H9 (cell line): ENCODE measurements at regions not wholly inside any gene's neighbourhood (a gene's known extent, or its start where the extent isn't known, plus 50 kb on each side); places are given as distances from the start of the nearest gene placed in this dataset.

Experiments
- DNase-seq: peaks from one replicate; pipeline ENCODE4 v3.0.0-alpha.2; 2017
- H2AFZ ChIP-seq: one replicate; pipeline ENCODE4 v1.6.1; 2013; ENCODE audit warnings: mild to moderate bottlenecking, low read length, control low read depth, moderate library complexity
- H2AK5ac ChIP-seq: 2 replicates; pipeline ENCODE4 v1.6.1; 2013; ENCODE audit warnings: low read length, control low read depth, mixed read lengths; ENCODE audit not compliant: insufficient read length
- H2BK120ac ChIP-seq: one replicate; pipeline ENCODE4 v1.6.1; 2013; ENCODE audit warnings: low read depth, mild to moderate bottlenecking, low read length, control low read depth, inconsistent platforms; ENCODE audit not compliant: poor library complexity, severe bottlenecking
- H2BK12ac ChIP-seq: 2 replicates; pipeline ENCODE4 v1.6.1; 2013; ENCODE audit warnings: low read length, control low read depth, mixed read lengths, low read depth; ENCODE audit not compliant: insufficient read length
- H2BK15ac ChIP-seq: 2 replicates; pipeline ENCODE4 v1.6.1; 2013; ENCODE audit warnings: low read depth, low read length, control low read depth
- H2BK20ac ChIP-seq: one replicate; pipeline ENCODE4 v1.6.1; 2013; ENCODE audit warnings: low read depth, mild to moderate bottlenecking, low read length, control low read depth, inconsistent platforms; ENCODE audit not compliant: poor library complexity, severe bottlenecking
- H2BK5ac ChIP-seq: 2 replicates; pipeline ENCODE4 v1.6.1; 2013; ENCODE audit warnings: low read length, control low read depth, mixed read lengths; ENCODE audit not compliant: insufficient read length
- H3K14ac ChIP-seq: 2 replicates; pipeline ENCODE4 v1.6.1; 2013; ENCODE audit warnings: low read length, control low read depth; ENCODE audit not compliant: insufficient read depth
- H3K18ac ChIP-seq: 2 replicates; pipeline ENCODE4 v1.6.1; 2013; ENCODE audit warnings: low read depth, mild to moderate bottlenecking, mixed read lengths, low read length, control low read depth; ENCODE audit not compliant: insufficient read length
- H3K23ac ChIP-seq: 2 replicates; pipeline ENCODE4 v1.6.1; 2013; ENCODE audit warnings: low read length, control low read depth, mixed read lengths, low read depth; ENCODE audit not compliant: insufficient read length
- H3K23me2 ChIP-seq: 2 replicates; pipeline ENCODE4 v1.6.1; 2013; ENCODE audit warnings: low read depth, mild to moderate bottlenecking, mixed read lengths, low read length, control low read depth; ENCODE audit not compliant: insufficient read length, poor library complexity, severe bottlenecking
- H3K27ac ChIP-seq: 2 replicates; pipeline ENCODE4 v1.5.1; 2013; ENCODE audit warnings: low read length, control low read depth, mixed read lengths, low read depth; ENCODE audit not compliant: insufficient read length
- H3K27me3 ChIP-seq: 2 replicates; pipeline ENCODE4 v1.6.1; 2013; ENCODE audit warnings: low read length, control low read depth, inconsistent platforms; ENCODE audit not compliant: insufficient read depth
- H3K4ac ChIP-seq: 2 replicates; pipeline ENCODE4 v1.6.1; 2013; ENCODE audit warnings: low read depth, mild to moderate bottlenecking, control low read depth, inconsistent platforms, low read length, moderate library complexity
- H3K4me1 ChIP-seq: 2 replicates; pipeline ENCODE4 v1.6.1; 2013; ENCODE audit warnings: low read length, control low read depth, inconsistent platforms; ENCODE audit not compliant: insufficient read depth
- H3K4me2 ChIP-seq: 2 replicates; pipeline ENCODE4 v1.6.1; 2013; ENCODE audit warnings: low read length, control low read depth, mixed read lengths; ENCODE audit not compliant: insufficient read length, insufficient read depth
- H3K56ac ChIP-seq: 2 replicates; pipeline ENCODE4 v1.6.1; 2013; ENCODE audit warnings: low read depth, mild to moderate bottlenecking, mixed read lengths, low read length, control low read depth; ENCODE audit not compliant: insufficient read length
- H3K79me1 ChIP-seq: 2 replicates; pipeline ENCODE4 v1.6.1; 2013; ENCODE audit warnings: low read depth, mild to moderate bottlenecking, moderate library complexity, low read length, control low read depth, inconsistent platforms; ENCODE audit not compliant: insufficient read depth, poor library complexity, severe bottlenecking
- H3K79me2 ChIP-seq: 2 replicates; pipeline ENCODE4 v1.6.1; 2013; ENCODE audit warnings: low read length, control low read depth, inconsistent platforms; ENCODE audit not compliant: insufficient read depth
- H3K9ac ChIP-seq: 2 replicates; pipeline ENCODE4 v1.6.1; 2013; ENCODE audit warnings: low read length, control low read depth, mixed read lengths; ENCODE audit not compliant: insufficient read length; ENCODE audit errors: extremely low read depth
- H3K9me3 ChIP-seq: one replicate; pipeline ENCODE4 v1.6.1; 2013; ENCODE audit warnings: low read depth, low read length, inconsistent platforms; ENCODE audit not compliant: control insufficient read depth
- H3T11ph ChIP-seq: one replicate; pipeline ENCODE4 v1.6.1; 2013; ENCODE audit warnings: mild to moderate bottlenecking, low read length, control low read depth, inconsistent platforms
- H4K20me1 ChIP-seq: one replicate; pipeline ENCODE4 v1.6.1; 2013; ENCODE audit not compliant: control insufficient read depth, insufficient read length, insufficient read depth
- H4K5ac ChIP-seq: 2 replicates; pipeline ENCODE4 v1.6.1; 2013; ENCODE audit warnings: low read depth, mild to moderate bottlenecking, mixed read lengths, low read length, control low read depth; ENCODE audit not compliant: insufficient read length
- H4K8ac ChIP-seq: replicated peaks from 2 replicates; pipeline ENCODE4 v1.6.1; 2013; ENCODE audit warnings: low read length, control low read depth, mixed read lengths, low read depth; ENCODE audit not compliant: insufficient read length
- H4K91ac ChIP-seq: 2 replicates; pipeline ENCODE4 v1.6.1; 2013; ENCODE audit warnings: low read depth, mild to moderate bottlenecking, moderate library complexity, mixed read lengths, low read length, control low read depth; ENCODE audit not compliant: insufficient read length
- H3K27ac Mint-ChIP-seq, 3 experiments: 2 replicates in 2 of 3; 3 replicates in 1 of 3; pipeline ENCODE4 v1.8.0; 2020 to 2021; ENCODE audit warnings: mixed read lengths in 3 of 3, mild to moderate bottlenecking in 1 of 3, moderate library complexity in 1 of 3
- H3K27me3 Mint-ChIP-seq: 2 replicates; pipeline ENCODE4 v1.8.0; 2021; ENCODE audit warnings: low read depth, mild to moderate bottlenecking, moderate library complexity, mixed read lengths
- H3K36me3 Mint-ChIP-seq, 3 experiments: 2 replicates in 2 of 3; 3 replicates in 1 of 3; pipeline ENCODE4 v1.8.0; 2020 to 2021; ENCODE audit warnings: low read depth in 3 of 3, mixed read lengths in 3 of 3; ENCODE audit not compliant: insufficient read depth in 1 of 3
- H3K4me1 Mint-ChIP-seq, 2 experiments: 2 replicates each; pipeline ENCODE4 v1.8.0; 2020; ENCODE audit warnings: mixed read lengths in 2 of 2
- H3K4me3 Mint-ChIP-seq, 2 experiments: 2 replicates in 1 of 2; 3 replicates in 1 of 2; pipeline ENCODE4 v1.8.0; 2020 to 2021; ENCODE audit warnings: mild to moderate bottlenecking in 2 of 2, mixed read lengths in 2 of 2, moderate library complexity in 1 of 2
- H3K9me3 Mint-ChIP-seq, 2 experiments: 2 replicates in 1 of 2; 3 replicates in 1 of 2; pipeline ENCODE4 v1.8.0; 2020; ENCODE audit warnings: mild to moderate bottlenecking in 2 of 2, mixed read lengths in 2 of 2, moderate library complexity in 1 of 2
- CTCF ChIP-seq: fragments of 200-600 bp; sonication (generic); conservative IDR thresholded peaks from 3 replicates; pipeline ENCODE4 v1.8.0; 2021; ENCODE audit warnings: antibody characterized with exemption, mild to moderate bottlenecking
- WGBS: extraction: QIAGEN DNeasy Blood & Tissue Kit; methylation state at CpG from one replicate; pipeline ENCODE4 v1.1.7; 2013; ENCODE audit warnings: missing lambda C conversion rate, low lambda C conversion rate, mixed read lengths; ENCODE audit not compliant: insufficient read length; ENCODE audit errors: extremely low coverage; 5-methylcytosine and 5-hydroxymethylcytosine counted together

DNA sequence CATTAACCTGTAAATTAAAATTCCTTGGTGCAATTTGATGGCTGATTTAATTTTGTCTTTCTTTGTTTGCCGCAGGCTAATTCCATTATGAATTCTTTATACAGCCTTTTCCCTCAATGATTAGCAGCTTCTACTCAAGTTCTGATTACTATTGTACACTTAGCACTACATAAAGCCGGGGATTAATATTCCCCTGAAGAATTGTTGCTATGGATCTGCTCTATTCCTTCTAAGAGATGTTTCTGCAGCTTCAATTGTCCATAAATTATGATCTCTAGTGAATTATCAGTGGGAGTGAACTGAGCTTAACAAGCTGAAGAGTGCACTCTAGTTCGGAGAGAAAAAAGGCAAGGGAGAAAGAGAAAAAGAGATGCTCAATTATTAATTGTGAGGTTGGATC, 433.7 kb upstream of the SPRED2 start:
- H2AFZ ChIP-seq, result no peak overlapping the region
- H3K23me2 ChIP-seq, result no peaks in the 10 kb centered on the region
- no peaks in the 10 kb centered on the region for H3K9me3 ChIP-seq
- WGBS, result no CpG with 5 or more reads among the region's 3 CpGs
- H3K4me2 ChIP-seq, result no peak overlapping the region
- H2BK15ac ChIP-seq, result no peak overlapping the region
- Mint-ChIP-seq H3K4me1 (peaks cover 11 to 12% of the 10 kb centered on the region in 2 experiments), H3K4me3 (no peak overlapping the region), H3K9me3 (no peaks in the 10 kb centered on the region), H3K36me3 (no peaks in the 10 kb centered on the region), H3K27me3 (peaks cover 3% of the 10 kb centered on the region; the same call in 1 of the 2 replicates), H3K27ac (no peak overlapping the region)
- H3K23ac ChIP-seq, result no peak overlapping the region
- peaks cover 2% of the 10 kb centered on the region; the same call in 1 of the 2 replicates for H3K4me1 ChIP-seq
- no peaks in the 10 kb centered on the region for H3K79me2 ChIP-seq
- no peak overlapping the region for H4K91ac ChIP-seq
- H3K27ac ChIP-seq, result no peak overlapping the region
- TF ChIP-seq CTCF, result no peak
- H2AK5ac ChIP-seq, result no peak overlapping the region
- no peak overlapping the region for H4K5ac ChIP-seq
- no peak overlapping the region for H3K14ac ChIP-seq
- H3K9ac ChIP-seq, result no peak overlapping the region
- H3K56ac ChIP-seq, result no peak overlapping the region
- H2BK5ac ChIP-seq, result no peak overlapping the region
- no peaks in the 10 kb centered on the region for H4K20me1 ChIP-seq
- no peaks in the 10 kb centered on the region for H3K79me1 ChIP-seq
- H4K8ac ChIP-seq, result no peak overlapping the region
- H2BK20ac ChIP-seq, result no peak overlapping the region
- no peak for DNase-seq
- no peak overlapping the region for H3K4ac ChIP-seq
- H3K27me3 ChIP-seq, result no peaks in the 10 kb centered on the region
- no peak overlapping the region for H3K18ac ChIP-seq
- no peak overlapping the region for H2BK120ac ChIP-seq
- no peak overlapping the region for H3T11ph ChIP-seq
- no peak overlapping the region for H2BK12ac ChIP-seq
